Amygdala (tissue), 56 donors: ENCODE measurements at regions not wholly inside any gene's neighbourhood (a gene's known extent, or its start where the extent isn't known, plus 50 kb on each side); places are given as distances from the start of the nearest gene placed in this dataset.

Source experiments
- DNase-seq, 56 donors: peaks; one replicate each; lab custom pipeline; 2025; lab: John Stamatoyannopoulos, UW

DNA sequence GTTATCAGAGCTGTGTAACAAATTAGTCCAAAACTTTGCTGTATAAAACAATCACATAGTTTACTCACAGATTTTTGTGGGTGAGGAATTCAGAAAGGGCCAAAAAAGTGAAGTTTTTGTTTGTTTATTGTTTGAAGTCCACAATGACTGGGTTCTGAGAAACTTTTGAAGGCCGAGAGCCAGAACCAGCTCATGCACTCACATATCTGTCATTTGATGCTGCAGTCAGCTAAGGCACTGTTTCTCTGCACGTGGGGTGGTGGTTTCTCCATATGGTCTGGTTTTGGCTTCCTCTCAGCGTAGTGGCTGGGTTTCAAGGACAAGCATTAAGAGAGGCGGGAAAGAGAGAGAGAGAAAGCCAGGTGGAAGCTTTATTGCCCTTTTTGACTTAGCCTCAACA lies 131.8 kb downstream of the TWIST2 start:
- DNase-seq: no peak

DNA sequence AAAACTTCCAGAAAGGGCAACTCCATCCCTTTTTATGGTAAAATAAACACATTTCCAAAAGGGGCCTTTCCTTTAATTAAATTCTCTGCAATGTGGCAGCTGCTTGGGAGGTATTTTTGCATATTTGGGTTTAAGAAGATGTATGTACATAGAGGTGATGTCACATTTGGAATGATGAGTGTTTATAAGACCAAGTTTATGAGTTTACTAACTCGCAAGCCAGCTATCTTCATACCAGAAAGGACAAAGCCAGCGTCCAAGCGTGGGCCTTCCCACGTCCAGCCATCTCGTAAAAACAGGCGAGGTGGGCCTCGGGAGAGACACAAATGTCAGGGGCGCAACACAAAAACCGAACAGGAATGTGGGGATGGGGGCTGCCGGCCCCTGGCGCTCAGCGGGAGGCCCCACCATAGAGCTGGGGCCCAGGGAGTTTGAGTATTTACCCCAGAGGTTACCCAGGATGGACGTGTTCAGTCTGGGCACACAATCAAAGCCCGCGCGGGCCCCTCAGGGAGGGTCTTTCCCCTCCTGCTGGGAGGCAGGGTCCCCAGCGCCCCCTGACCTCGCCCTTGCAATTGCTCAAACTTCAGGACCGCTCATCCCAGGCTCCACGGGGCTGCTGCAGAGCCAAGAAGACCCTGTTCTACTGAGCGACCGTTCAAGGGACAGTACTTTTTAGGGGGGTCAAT lies 137.3 kb downstream of the TWIST2 start:
- no peak for DNase-seq

DNA sequence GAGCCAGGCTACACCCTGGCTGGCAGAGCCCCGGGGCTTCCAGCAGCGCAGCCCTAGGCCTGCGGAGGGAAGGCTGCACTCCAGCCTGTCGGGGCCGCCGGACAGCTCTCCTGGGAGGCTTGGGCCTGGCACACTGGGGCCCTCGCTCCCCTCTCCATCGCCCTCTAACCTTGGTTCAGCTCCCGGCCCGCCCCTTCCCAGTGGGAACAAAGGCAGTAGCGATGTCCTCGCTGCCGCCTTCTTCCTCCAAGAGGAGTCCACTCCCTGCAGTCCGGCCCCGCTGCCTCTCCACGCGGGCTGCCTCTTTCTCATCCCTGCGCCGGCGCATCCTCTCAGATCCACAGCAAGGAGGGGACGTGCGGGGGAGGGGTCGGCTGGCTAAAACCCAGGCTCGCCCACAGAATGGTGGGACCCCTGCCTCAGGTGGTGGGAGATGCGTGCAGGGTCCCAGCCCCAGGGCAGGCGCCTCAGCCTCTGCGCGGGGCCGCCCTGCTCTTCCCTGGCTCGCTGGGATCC lies 138.1 kb downstream of the TWIST2 start:
- DNase-seq: no peak

DNA sequence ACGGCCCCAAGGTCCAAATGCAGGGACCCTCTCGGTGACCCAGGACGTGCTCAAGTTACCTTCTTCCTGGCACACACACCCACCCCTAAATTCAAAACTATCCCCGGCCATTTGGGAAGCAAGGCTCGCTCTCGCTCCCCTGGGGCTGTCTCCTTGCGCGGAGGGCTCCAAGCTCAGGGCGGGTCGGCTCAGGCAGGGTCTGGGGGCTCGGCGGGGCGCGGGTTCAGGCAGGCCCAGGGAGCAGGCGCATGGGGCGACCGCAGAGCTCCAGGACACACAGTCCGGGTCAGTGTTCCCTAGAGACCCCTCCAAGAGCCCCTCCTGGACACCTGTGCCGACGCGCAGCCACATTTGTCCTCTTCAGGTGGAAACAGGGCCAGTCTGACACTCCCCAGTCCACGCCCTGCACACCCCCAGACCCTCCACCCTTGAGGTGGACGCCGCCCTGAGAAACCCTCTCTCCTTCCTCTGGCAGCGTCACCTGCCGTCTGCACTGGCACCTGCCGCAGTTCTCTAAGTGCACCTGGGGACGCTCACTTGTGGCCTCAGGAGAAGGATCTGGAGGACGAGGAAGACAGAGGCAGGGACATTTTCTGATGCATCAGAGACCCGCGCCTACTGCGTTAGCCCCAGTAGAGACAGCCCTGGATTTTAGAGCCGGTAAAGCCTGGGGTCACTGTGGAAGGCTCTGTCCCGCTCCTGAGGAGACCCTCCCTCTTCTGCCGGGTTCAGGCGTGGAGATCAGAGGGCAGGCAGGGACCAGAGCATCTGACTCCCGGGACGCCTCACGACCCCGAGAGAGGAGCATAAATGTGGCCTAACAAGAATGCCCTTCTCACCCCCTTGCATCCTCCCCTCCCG lies 138.8 kb downstream of the TWIST2 start:
- no peak for DNase-seq

DNA sequence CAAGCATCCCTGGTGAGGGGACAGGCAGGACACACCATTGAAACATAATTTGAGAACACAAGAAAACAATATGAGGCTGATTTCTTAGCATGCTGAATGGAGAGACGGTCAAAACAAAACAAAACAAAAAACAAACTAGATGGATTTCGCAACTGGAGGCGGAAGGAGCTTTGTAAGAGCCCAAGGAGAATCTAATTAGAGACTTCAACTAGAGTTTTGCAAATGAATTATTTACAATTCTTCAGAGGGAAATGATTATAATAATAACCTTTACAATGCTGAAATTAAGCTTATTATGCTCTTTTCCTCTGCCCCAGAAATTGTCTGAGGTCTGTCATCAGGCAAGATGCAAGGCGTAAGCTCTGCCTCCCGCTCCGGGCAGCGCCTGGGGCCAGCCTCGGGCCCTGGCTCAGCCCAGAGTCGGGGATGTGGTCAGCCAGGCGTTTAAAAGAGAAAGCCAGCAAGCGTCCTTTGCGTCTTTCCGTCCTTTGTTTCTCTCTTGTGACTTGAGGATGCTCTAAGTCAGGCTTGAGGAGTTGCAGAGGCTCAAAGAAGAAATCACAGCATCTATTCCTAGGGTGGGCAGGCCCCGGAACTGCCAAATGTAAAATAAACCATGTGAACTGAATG lies 139.6 kb downstream of the TWIST2 start:
- DNase-seq: no peak

DNA sequence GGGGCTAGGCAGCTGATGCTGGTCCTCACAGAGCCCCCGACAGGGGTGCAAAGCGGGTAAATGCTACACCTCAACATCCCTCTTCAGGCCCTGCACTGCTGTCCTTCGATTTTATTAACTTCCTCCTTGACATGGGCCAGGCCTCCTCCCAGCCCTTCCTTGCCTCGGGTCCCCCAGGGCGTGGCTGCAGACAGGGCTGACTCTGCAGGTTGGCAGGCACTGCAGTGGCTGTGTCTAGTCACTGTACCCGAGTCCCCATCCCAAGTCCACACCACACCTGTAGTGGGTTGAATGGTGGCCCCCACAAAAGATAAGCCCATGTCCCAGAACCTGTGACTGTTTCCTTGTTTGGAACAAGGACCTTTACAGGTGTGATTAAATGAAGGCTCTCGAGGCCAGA lies 140.2 kb downstream of the TWIST2 start:
- DNase-seq: no peak

DNA sequence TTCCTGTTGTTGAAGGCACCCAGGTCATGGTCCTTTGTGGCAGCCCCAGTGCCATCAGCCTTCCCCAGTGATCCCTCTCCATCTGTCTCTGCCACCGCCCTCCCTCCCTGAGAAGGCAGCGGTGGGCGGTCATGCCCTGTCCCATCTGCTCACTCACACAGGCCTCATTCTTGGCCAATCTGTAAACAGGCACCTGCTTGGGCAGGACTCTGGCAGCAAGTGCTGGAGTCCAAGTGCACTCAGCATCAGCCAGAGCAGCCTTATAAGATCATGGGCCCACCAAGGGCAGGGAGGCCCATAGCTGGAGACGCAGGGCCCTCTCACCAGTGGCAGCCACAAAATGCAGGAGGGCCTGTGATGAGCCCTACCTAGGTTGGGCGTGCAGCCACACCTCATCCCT lies 140.9 kb downstream of the TWIST2 start:
- DNase-seq: no peak

DNA sequence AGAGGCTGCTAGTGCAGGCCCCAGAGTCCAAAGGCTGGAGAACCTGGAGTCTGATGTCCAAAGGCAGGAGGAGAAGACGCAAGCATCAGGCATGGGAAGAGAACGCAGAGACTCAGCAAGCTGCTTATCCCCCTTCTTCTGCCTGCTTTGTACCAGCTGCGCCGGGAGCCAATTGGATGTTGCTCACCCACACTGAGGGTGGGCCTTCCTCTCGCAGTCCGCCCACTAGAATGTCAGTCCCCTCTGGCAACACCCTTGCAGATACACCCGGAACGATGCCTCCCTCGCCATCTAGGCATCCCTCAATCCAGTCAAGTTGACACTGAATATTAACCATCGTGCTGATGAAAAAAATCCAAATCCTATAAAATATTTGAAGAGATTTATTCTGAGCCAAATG lies 141.6 kb downstream of the TWIST2 start:
- DNase-seq: peak in 1 of 56 donors; percentile 12

DNA sequence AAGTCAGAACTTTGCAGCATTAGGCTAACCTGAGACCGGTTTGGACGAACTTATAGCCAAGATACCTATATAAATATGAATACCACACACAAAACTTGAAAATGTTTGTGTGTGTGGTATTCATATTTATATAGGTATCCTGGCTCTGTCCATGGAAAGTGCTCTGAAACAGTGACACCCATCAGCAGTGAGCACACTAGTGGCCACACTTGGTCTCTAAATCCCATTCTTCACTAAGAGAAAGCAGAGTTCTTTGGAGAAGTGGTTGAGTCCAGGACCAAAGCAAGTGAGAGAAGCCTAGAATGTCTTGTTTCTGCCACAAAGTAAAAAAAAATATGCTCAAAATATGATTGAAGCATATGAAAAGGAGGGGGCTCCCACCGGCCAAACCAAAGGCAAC lies 146.5 kb downstream of the TWIST2 start:
- DNase-seq: no peak

DNA sequence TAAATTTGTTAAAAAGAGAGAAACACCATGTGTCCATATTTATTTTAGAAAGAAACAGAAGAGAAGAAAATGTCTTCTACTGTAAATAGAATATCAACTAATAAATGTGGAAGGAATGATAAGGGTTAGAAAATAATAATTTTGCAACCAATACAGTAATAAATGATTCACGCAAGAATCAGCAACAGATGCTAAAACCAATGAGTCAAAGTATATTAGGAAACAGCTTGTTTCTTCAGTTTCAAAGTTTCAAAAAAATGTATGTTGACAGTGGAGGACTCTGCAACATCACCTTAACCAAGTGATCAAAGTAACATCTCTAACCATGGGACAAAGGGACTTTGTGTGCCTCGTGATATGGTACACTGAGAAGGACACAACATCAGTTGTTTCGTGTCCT lies 147.0 kb downstream of the TWIST2 start:
- DNase-seq: no peak

DNA sequence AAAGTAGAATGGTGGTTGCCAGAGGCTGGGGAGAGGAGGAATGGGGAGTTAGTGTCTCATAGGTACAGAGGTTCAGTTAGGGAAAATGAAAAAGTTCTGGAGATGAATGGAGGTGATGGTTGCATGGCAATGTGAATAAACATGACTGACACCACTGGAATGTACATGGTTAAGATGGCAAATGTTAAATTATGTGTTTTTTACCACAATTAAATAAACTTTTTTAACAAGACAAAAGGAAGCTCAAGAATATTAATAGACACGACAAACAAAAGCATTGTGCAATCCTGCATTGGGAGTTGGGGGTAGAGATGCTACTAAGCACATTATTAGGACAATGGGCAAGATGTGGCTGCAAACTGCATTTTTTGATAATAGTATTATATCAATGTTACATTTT lies 147.7 kb downstream of the TWIST2 start:
- no peak for DNase-seq

DNA sequence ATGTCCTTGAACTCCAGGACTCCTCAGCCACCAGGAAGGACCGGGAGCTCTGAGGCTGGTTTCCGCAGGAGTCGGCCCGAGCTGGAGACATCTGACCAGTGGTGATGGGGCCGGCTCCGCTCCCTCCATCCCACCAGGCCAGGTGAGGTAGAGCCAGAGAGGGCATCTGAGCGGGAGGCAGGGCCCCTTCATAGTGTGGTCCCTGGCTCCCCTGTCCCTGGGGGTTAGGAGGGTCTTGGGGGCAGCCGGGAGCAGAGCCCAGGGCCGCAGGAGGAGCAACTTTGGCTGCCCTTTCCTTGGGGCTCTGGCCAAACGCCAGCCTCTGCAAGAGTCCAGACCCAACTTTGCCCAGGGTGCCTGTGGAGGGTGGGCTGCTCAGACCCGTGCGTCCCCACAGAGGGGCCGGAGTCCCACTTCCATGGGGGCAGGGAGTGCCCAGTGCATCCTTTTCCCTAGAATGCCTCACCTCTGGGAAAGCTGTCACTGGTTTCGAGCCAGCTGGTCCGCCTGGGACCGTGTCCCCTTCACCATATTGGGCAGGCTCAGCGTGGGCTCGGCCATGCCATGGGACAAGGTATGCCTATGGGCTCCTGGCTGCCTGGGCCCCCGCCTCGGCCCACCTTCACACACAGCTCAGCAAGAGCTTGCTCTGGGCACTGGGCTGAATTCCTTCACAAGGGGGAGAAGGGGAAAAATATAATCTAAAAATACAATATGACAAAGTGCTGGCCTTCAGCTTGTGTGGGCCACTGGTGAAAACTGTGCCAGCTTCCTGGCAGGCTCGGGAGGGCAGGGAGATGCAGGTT lies 148.6 kb downstream of the TWIST2 start:
- no peak for DNase-seq

DNA sequence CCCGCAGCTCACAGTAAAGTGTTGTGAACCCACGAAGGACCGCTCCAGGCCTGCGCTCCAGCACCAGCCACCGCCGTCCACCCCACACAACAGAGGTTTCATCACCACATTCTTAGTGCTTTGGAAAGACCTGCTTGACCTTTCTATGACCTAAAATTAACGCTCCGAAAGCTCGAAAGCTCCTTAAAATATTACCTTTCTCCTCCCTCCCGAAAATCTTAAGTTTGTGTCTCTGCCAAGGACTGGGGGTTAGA lies 149.2 kb downstream of the TWIST2 start:
- no peak for DNase-seq

DNA sequence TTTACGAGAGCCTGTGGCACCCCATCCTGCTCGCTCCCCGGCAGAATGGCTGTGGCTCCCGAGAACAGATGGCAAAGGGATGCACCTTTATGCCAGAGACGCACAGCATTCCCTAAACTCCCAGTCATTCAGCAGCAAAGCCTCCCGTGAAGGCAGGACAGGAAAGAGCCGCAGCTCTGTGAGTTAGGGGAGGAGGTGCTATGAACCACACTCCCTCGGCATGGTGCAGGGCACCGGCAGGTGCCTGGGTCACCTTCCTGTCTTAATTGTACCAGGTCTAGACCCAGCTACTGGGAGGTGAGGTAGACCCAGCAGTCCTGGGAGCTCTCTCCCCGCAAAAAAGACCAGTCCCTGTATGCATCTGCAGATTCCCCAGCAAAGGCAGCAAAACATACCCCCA lies 149.8 kb downstream of the TWIST2 start:
- DNase-seq: no peak
